ENCODE measurements at regions not wholly inside any gene's neighbourhood (a gene's known extent, or its start where the extent isn't known, plus 50 kb on each side); places are given as distances from the start of the nearest gene placed in this dataset.
A peak's percentile ranks its signal among the peaks of the same experiment; 100 is the strongest.

- H3K36me3 ChIP-seq (ENCODE audit: control insufficient read depth, insufficient read depth, low read length), result no peaks in the 10 kb centered on the region
- no peaks in the 10 kb centered on the region for H3K4me1 ChIP-seq (ENCODE audit: control insufficient read depth, insufficient read depth, low read length)
- TF ChIP-seq, protein P1, sequence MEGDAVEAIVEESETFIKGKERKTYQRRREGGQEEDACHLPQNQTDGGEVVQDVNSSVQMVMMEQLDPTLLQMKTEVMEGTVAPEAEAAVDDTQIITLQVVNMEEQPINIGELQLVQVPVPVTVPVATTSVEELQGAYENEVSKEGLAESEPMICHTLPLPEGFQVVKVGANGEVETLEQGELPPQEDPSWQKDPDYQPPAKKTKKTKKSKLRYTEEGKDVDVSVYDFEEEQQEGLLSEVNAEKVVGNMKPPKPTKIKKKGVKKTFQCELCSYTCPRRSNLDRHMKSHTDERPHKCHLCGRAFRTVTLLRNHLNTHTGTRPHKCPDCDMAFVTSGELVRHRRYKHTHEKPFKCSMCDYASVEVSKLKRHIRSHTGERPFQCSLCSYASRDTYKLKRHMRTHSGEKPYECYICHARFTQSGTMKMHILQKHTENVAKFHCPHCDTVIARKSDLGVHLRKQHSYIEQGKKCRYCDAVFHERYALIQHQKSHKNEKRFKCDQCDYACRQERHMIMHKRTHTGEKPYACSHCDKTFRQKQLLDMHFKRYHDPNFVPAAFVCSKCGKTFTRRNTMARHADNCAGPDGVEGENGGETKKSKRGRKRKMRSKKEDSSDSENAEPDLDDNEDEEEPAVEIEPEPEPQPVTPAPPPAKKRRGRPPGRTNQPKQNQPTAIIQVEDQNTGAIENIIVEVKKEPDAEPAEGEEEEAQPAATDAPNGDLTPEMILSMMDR (conservative IDR thresholded peaks at IDR 0.05), result no peak
- Mint-ChIP-seq H3K36me3 (ENCODE audit: low read depth) (no peaks in the 10 kb centered on the region), H3K4me1 (peaks cover 7% of the 10 kb centered on the region), H3K9me3 (no peaks in the 10 kb centered on the region), H3K27me3 (ENCODE audit: insufficient read depth) (peaks cover 45% of the 10 kb centered on the region), H3K4me3 (peak overlapping the region; percentile 59), H3K27ac (no peak overlapping the region)
- peak; percentile 79 for DNase-seq
- peak overlapping the region; percentile 50 for H3K4me3 ChIP-seq (ENCODE audit: low read length)
- H3K9ac ChIP-seq (ENCODE audit: extremely low read depth, low read length, poor library complexity, severe bottlenecking), result no peak overlapping the region
- peaks cover 11% of the 10 kb centered on the region for H3K27me3 ChIP-seq (ENCODE audit: control insufficient read depth, insufficient read depth, low read length, poor library complexity, severe bottlenecking)
- H3K27ac ChIP-seq (ENCODE audit: low read depth, low read length), result peak overlapping the region; percentile 54
- H3K9me3 ChIP-seq (ENCODE audit: control insufficient read depth, low read length), result no peaks in the 10 kb centered on the region
- 8 to 19% methylated on average over 9 to 53 of the region's 53 CpGs for WGBS, 2 experiments (ENCODE audit: insufficient coverage in 1 of 2, insufficient read length in 1 of 2)
These were observed 194.9 kb upstream of the POU3F3 start for GRCh38 chr2:104658904-104659591.

- no peaks in the 10 kb centered on the region for H3K9me3 ChIP-seq (ENCODE audit: control insufficient read depth, low read length)
- no peak overlapping the region for H3K9ac ChIP-seq (ENCODE audit: extremely low read depth, low read length, poor library complexity, severe bottlenecking)
- no peaks in the 10 kb centered on the region for H3K4me1 ChIP-seq (ENCODE audit: control insufficient read depth, insufficient read depth, low read length)
- H3K27ac Mint-ChIP-seq, result no peak overlapping the region
- no peaks in the 10 kb centered on the region for H3K36me3 ChIP-seq (ENCODE audit: control insufficient read depth, insufficient read depth, low read length)
- no peaks in the 10 kb centered on the region for H3K9me3 Mint-ChIP-seq
- H3K4me3 ChIP-seq (ENCODE audit: low read length), result no peak overlapping the region
- H3K4me1 Mint-ChIP-seq, result peaks cover 7% of the 10 kb centered on the region
- TF ChIP-seq, protein P1 (conservative IDR thresholded peaks at IDR 0.05), result no peak
- H3K27ac ChIP-seq (ENCODE audit: low read depth, low read length), result no peak overlapping the region
- H3K36me3 Mint-ChIP-seq (ENCODE audit: low read depth), result no peaks in the 10 kb centered on the region
- 91% methylated on average over 1 to 4 of the region's 5 CpGs for WGBS, 2 experiments (ENCODE audit: insufficient coverage in 1 of 2, insufficient read length in 1 of 2)
- DNase-seq, result no peak
- no peak overlapping the region for H3K4me3 Mint-ChIP-seq
- peaks cover 11% of the 10 kb centered on the region for H3K27me3 ChIP-seq (ENCODE audit: control insufficient read depth, insufficient read depth, low read length, poor library complexity, severe bottlenecking)
- H3K27me3 Mint-ChIP-seq (ENCODE audit: insufficient read depth), result peaks cover 45% of the 10 kb centered on the region
These were observed 192.9 kb upstream of the POU3F3 start for GRCh38 chr2:104660991-104661390.

DNA sequence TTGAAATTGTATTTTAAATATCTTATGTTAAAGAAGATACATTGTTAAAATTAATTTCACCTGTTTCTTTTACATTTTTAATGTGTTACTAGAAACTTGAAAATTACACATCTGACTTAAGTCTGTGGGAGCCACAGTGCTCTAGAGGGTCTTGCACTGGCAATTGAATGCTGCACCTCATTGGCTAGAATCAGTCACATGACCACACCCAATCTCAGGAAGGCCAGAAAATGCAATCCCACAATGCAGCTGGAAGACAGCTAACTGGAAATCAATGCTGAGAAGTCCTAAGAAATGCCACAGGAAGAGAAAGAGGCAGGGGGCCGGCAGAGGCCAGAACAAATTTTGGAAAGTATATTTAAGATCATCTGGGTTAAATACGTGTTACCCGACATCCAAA is 189.2 kb upstream of the POU3F3 start:
- peaks cover 16% of the 10 kb centered on the region for H3K27me3 Mint-ChIP-seq (ENCODE audit: insufficient read depth)
- WGBS, 2 experiments (ENCODE audit: insufficient coverage in 1 of 2, insufficient read length in 1 of 2), result 93 to 98% methylated on average over 3 of the region's 3 CpGs
- no peaks in the 10 kb centered on the region for H3K36me3 ChIP-seq (ENCODE audit: control insufficient read depth, insufficient read depth, low read length)
- no peaks in the 10 kb centered on the region for H3K4me1 Mint-ChIP-seq
- H3K4me3 Mint-ChIP-seq, result no peak overlapping the region
- TF ChIP-seq, protein P1 (conservative IDR thresholded peaks at IDR 0.05), result no peak
- H3K36me3 Mint-ChIP-seq (ENCODE audit: low read depth), result no peaks in the 10 kb centered on the region
- no peak overlapping the region for H3K9ac ChIP-seq (ENCODE audit: extremely low read depth, low read length, poor library complexity, severe bottlenecking)
- H3K27ac Mint-ChIP-seq, result no peak overlapping the region
- H3K4me1 ChIP-seq (ENCODE audit: control insufficient read depth, insufficient read depth, low read length), result no peaks in the 10 kb centered on the region
- no peak overlapping the region for H3K4me3 ChIP-seq (ENCODE audit: low read length)
- H3K27me3 ChIP-seq (ENCODE audit: control insufficient read depth, insufficient read depth, low read length, poor library complexity, severe bottlenecking), result peaks cover 7% of the 10 kb centered on the region
- no peak overlapping the region for H3K27ac ChIP-seq (ENCODE audit: low read depth, low read length)
- H3K9me3 Mint-ChIP-seq, result no peaks in the 10 kb centered on the region
- H3K9me3 ChIP-seq (ENCODE audit: control insufficient read depth, low read length), result no peaks in the 10 kb centered on the region
- DNase-seq, result no peak
